Right lobe of liver (tissue), 6 donors: ENCODE measurements at regions not wholly inside any gene's neighbourhood (a gene's known extent, or its start where the extent isn't known, plus 50 kb on each side); places are given as distances from the start of the nearest gene placed in this dataset.
"Not testable (repeated sequence)": the region's sequence is repeated elsewhere in the genome, so short reads cannot be mapped to it uniquely, and the experiment has no call there.

Experiments used
- ATAC-seq, 4 donors: fragments of 200-7000 bp; cut with Tn5 transposase; one replicate each; pipeline ENCODE4 v1.9.1; 2020; ENCODE audit warnings: mild to moderate bottlenecking in 4 of 4, moderate library complexity in 4 of 4
- DNase-seq, 3 donors: peaks; one replicate each; pipeline ENCODE4 v3.0.0-alpha.2; 2020
- H3K27ac ChIP-seq, 3 donors: fragments of 200-600 bp; one replicate each; pipeline ENCODE4 v1.8.0; 2022
- H3K27me3 ChIP-seq, 2 donors: fragments of 200-600 bp; one replicate each; pipeline ENCODE4 v1.8.0; 2022
- H3K36me3 ChIP-seq, 4 donors: fragments of 200-600 bp; sonication (generic) in 1 of 4; one replicate each; pipeline versions ENCODE4 v1.5.1 to v1.8.0; 2017 to 2022; ENCODE audit warnings: control low read depth in 1 of 4
- H3K4me1 ChIP-seq, 4 donors: fragments of 200-600 bp; sonication (generic) in 1 of 4; one replicate each; pipeline versions ENCODE4 v1.5.1 to v1.8.0; 2017 to 2022; ENCODE audit warnings: control low read depth in 1 of 4
- H3K4me3 ChIP-seq, 3 donors: fragments of 200-600 bp; one replicate each; pipeline ENCODE4 v1.8.0; 2022
- H3K9me3 ChIP-seq, 4 donors: fragments of 200-600 bp; sonication (generic) in 1 of 4; one replicate each; pipeline versions ENCODE4 v1.5.1 to v1.8.0; 2017 to 2022; ENCODE audit warnings: control low read depth in 1 of 4
- POLR2A ChIP-seq: fragments of 450-650 bp; IDR thresholded peaks from one replicate; pipeline ENCODE4 v1.6.1; 2017; ENCODE audit warnings: antibody characterized with exemption, mild to moderate bottlenecking
- WGBS: methylation state at CpG from one replicate; pipeline ENCODE4 v1.1.6; 2018; ENCODE audit warnings: low coverage, low lambda C conversion rate; ENCODE audit not compliant: insufficient coverage; ENCODE audit errors: missing lambda C conversion rate; 5-methylcytosine and 5-hydroxymethylcytosine counted together
- intact Hi-C, 2 donors: fragments of 100-400 bp; cut with DNase I; formaldehyde crosslinking; loops; one replicate each; pipeline versions ENCODE4 v1.11.2 to v1.14.1; 2022
- TF ChIP-seq, protein P1 (sequence below), 4 donors: fragments of 200-600 bp in 3 of 4; fragments of 450-650 bp in 1 of 4; IDR thresholded peaks; one replicate each; pipeline versions ENCODE4 v1.5.1 to v1.8.0; 2016 to 2022; ENCODE audit warnings: antibody characterized with exemption in 4 of 4, mild to moderate bottlenecking in 2 of 4
- donor health status: DM: no; HTN: yes; CAD: no.
- donor health status: DM: no; HTN: no; CAD: no.
- donor health status: DM: no; HTN: no; CAD: no.
- donor health status: DM: no; HTN: yes; CAD: no.
- donor health status: DM: no; HTN: yes; CAD: no.

DNA sequence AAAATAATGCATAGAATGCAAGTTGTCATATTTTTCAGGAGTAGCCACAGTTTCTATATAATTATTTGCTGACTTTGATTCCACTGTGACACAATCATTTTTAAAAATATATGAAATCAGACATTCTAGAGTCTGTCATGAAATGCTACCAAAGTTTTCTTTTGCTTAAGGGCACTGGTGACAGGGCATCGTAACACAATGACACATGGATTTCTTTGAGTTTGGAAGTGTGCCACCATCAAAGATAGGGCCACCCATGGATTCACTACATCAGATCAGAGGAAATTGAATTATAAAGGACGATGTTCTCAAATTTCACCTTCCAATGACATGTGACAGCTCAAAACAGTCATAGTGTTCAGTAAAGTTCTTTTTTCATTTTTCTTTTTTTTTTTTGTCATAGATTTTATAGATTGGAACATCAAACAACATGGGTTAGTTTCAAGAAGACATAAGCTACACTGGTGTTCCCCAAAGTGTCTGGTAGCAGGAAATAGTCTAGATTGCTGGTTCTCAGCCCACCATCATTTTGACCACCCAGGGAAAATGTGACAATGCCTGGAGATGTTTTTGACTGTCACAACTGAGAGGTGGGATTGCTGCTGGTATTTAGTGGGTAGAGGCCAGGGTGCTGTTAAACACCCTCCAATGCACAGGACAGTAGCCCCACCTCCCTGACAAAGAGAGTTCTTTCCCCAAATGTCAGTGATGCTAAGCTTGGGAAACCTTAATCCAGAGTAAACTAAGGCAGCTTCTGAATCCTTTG lies 123.8 kb upstream of the DOK5 start:
- H3K27me3 ChIP-seq: no peaks in the 10 kb centered on the region
- no peaks in the 10 kb centered on the region for H3K9me3 ChIP-seq
- ATAC-seq: no peak
- no peaks in the 10 kb centered on the region for H3K36me3 ChIP-seq
- intact Hi-C loops: no loop called here
- no peak overlapping the region for H3K27ac ChIP-seq
- H3K4me3 ChIP-seq: no peak overlapping the region
- TF ChIP-seq POLR2A: no peak
- TF ChIP-seq, protein P1, sequence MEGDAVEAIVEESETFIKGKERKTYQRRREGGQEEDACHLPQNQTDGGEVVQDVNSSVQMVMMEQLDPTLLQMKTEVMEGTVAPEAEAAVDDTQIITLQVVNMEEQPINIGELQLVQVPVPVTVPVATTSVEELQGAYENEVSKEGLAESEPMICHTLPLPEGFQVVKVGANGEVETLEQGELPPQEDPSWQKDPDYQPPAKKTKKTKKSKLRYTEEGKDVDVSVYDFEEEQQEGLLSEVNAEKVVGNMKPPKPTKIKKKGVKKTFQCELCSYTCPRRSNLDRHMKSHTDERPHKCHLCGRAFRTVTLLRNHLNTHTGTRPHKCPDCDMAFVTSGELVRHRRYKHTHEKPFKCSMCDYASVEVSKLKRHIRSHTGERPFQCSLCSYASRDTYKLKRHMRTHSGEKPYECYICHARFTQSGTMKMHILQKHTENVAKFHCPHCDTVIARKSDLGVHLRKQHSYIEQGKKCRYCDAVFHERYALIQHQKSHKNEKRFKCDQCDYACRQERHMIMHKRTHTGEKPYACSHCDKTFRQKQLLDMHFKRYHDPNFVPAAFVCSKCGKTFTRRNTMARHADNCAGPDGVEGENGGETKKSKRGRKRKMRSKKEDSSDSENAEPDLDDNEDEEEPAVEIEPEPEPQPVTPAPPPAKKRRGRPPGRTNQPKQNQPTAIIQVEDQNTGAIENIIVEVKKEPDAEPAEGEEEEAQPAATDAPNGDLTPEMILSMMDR (IDR thresholded peaks at IDR 0.05): no peak
- 57% methylated on average over 2 of the region's 2 CpGs for WGBS
- H3K4me1 ChIP-seq: no peaks in the 10 kb centered on the region
- DNase-seq: no peak

- H3K36me3 ChIP-seq, H3K27ac ChIP-seq, H3K9me3 ChIP-seq, H3K4me1 ChIP-seq, H3K4me3 ChIP-seq, intact Hi-C loops, H3K27me3 ChIP-seq, ATAC-seq, DNase-seq: not testable (repeated sequence)
- 64% methylated on average over 5 of the region's 7 CpGs for WGBS
Observed at GRCh38 chr20:54352541-54352940, 122.9 kb upstream of the DOK5 start.

GRCh38 chr20:54353292-54353691 lies 122.1 kb upstream of the DOK5 start:
- Histone ChIP-seq H3K4me3 (no peak overlapping the region), H3K36me3 (no peaks in the 10 kb centered on the region), H3K27me3 (no peaks in the 10 kb centered on the region), H3K9me3 (no peaks in the 10 kb centered on the region), H3K27ac (no peak overlapping the region), H3K4me1 (no peaks in the 10 kb centered on the region)
- DNase-seq (no peak), ATAC-seq (no peak)
- 44% methylated on average over 4 of the region's 4 CpGs for WGBS
- intact Hi-C loops: no loop called here
- TF ChIP-seq, protein P1 (IDR thresholded peaks at IDR 0.05): no peak
- no peak for TF ChIP-seq POLR2A

GRCh38 chr20:54355631-54356280 lies 119.6 kb upstream of the DOK5 start:
- Histone ChIP-seq H3K27ac (no peak overlapping the region), H3K4me3 (no peak overlapping the region), H3K36me3 (no peaks in the 10 kb centered on the region), H3K9me3 (no peaks in the 10 kb centered on the region), H3K27me3 (no peaks in the 10 kb centered on the region), H3K4me1 (no peaks in the 10 kb centered on the region)
- TF ChIP-seq POLR2A: no peak
- TF ChIP-seq, protein P1 (IDR thresholded peaks at IDR 0.05): no peak
- DNase-seq (no peak), ATAC-seq (no peak)
- WGBS: 72% methylated on average over 7 of the region's 7 CpGs
- intact Hi-C loops: no loop called here

GRCh38 chr20:54356801-54357200 lies 118.6 kb upstream of the DOK5 start:
- no peaks in the 10 kb centered on the region for H3K9me3 ChIP-seq
- H3K27ac ChIP-seq: no peak overlapping the region
- H3K4me1 ChIP-seq: no peaks in the 10 kb centered on the region
- ATAC-seq (no peak), DNase-seq (no peak)
- no peaks in the 10 kb centered on the region for H3K27me3 ChIP-seq
- intact Hi-C loops: no loop called here
- no peaks in the 10 kb centered on the region for H3K36me3 ChIP-seq
- no peak overlapping the region for H3K4me3 ChIP-seq
- no peak for TF ChIP-seq POLR2A
